CD14-positive monocyte (primary cell): ENCODE measurements at regions not wholly inside any gene's neighbourhood (a gene's known extent, or its start where the extent isn't known, plus 50 kb on each side); places are given as distances from the start of the nearest gene placed in this dataset.
A peak's percentile ranks its signal among the peaks of the same experiment; 100 is the strongest.
"Not testable (repeated sequence)": the region's sequence is repeated elsewhere in the genome, so short reads cannot be mapped to it uniquely, and the experiment has no call there.

Experiments used
- DNase-seq, 3 donors: peaks; one replicate each; pipeline ENCODE4 v3.0.0-alpha.2; 2011 to 2022
- H2AFZ ChIP-seq: 2 replicates; pipeline ENCODE4 v1.6.0; 2012; ENCODE audit warnings: mild to moderate bottlenecking, low read depth, low read length, inconsistent platforms; ENCODE audit not compliant: insufficient read depth, poor library complexity, severe bottlenecking
- H3K27ac ChIP-seq, 2 donors: 1 replicate in 1 of 2; 2 replicates in 1 of 2; pipeline ENCODE4 v1.5.1; 2012 to 2013; ENCODE audit warnings: low read length in 2 of 2, control low read depth in 1 of 2, inconsistent platforms in 1 of 2, low read depth in 1 of 2, mild to moderate bottlenecking in 1 of 2
- H3K27me3 ChIP-seq, 2 donors: one replicate each; pipeline versions ENCODE4 v1.6.0 to v1.6.1; 2011 to 2013; ENCODE audit warnings: low read length in 2 of 2; ENCODE audit not compliant: control insufficient read depth in 2 of 2, insufficient read depth in 2 of 2
- H3K36me3 ChIP-seq, 2 donors: replicated peaks in 1 of 2; 1 replicate in 1 of 2; 2 replicates in 1 of 2; pipeline versions ENCODE4 v1.5.1 to v1.6.1; 2012 to 2013; ENCODE audit warnings: low read length in 2 of 2, control low read depth in 1 of 2, inconsistent platforms in 1 of 2, mild to moderate bottlenecking in 1 of 2; ENCODE audit not compliant: insufficient read depth in 2 of 2, control insufficient read depth in 1 of 2
- H3K4me1 ChIP-seq, 2 donors: 1 replicate in 1 of 2; 2 replicates in 1 of 2; pipeline versions ENCODE4 v1.5.1 to v1.6.1; 2012 to 2013; ENCODE audit warnings: low read length in 2 of 2, control low read depth in 1 of 2, inconsistent platforms in 1 of 2, mild to moderate bottlenecking in 1 of 2, moderate library complexity in 1 of 2; ENCODE audit not compliant: insufficient read depth in 2 of 2, control insufficient read depth in 1 of 2
- H3K4me2 ChIP-seq: replicated peaks from 2 replicates; pipeline ENCODE3; 2012; ENCODE audit warnings: low read length, moderate library complexity, mild to moderate bottlenecking; ENCODE audit not compliant: poor library complexity, severe bottlenecking; ENCODE audit errors: extremely low read depth
- H3K4me3 ChIP-seq, 3 experiments: fragments of 200-600 bp in 1 of 3; sonication (generic) in 1 of 3; replicated peaks in 1 of 3; 1 replicate in 2 of 3; 2 replicates in 1 of 3; pipeline ENCODE4 v1.5.1; 2011 to 2013; ENCODE audit warnings: low read length in 3 of 3, mild to moderate bottlenecking in 3 of 3, control low read depth in 2 of 3, low read depth in 2 of 3, inconsistent platforms in 1 of 3, moderate library complexity in 1 of 3
- H3K79me2 ChIP-seq: 2 replicates; pipeline ENCODE4 v1.6.0; 2012; ENCODE audit warnings: mild to moderate bottlenecking, control low read depth, inconsistent platforms, low read length, moderate library complexity; ENCODE audit not compliant: insufficient read depth
- H3K9ac ChIP-seq: 2 replicates; pipeline ENCODE4 v1.6.0; 2017; ENCODE audit warnings: low read length, mild to moderate bottlenecking; ENCODE audit not compliant: insufficient read depth, poor library complexity, severe bottlenecking
- H3K9me3 ChIP-seq, 2 donors: replicated peaks in 1 of 2; 1 replicate in 1 of 2; 2 replicates in 1 of 2; pipeline versions ENCODE4 v1.5.1 to v1.6.1; 2012 to 2013; ENCODE audit warnings: low read length in 2 of 2, control low read depth in 1 of 2; ENCODE audit not compliant: control insufficient read depth in 1 of 2, insufficient read depth in 1 of 2
- H4K20me1 ChIP-seq: 2 replicates; pipeline ENCODE4 v1.6.0; 2012; ENCODE audit warnings: mild to moderate bottlenecking, low read length, control low read depth, moderate library complexity; ENCODE audit not compliant: insufficient read depth
- H3K27ac Mint-ChIP-seq, 7 donors: one replicate each; pipeline ENCODE4 v1.8.0; 2020; ENCODE audit warnings: mild to moderate bottlenecking in 7 of 7, mixed read lengths in 7 of 7, moderate library complexity in 6 of 7, inconsistent platforms in 2 of 7
- H3K27me3 Mint-ChIP-seq, 3 donors: one replicate each; pipeline ENCODE4 v1.8.0; 2021 to 2022; ENCODE audit warnings: low read depth in 3 of 3, mild to moderate bottlenecking in 3 of 3, mixed read lengths in 3 of 3, moderate library complexity in 3 of 3, inconsistent platforms in 1 of 3
- H3K36me3 Mint-ChIP-seq, 2 donors: one replicate each; pipeline ENCODE4 v1.8.0; 2020; ENCODE audit warnings: mixed read lengths in 2 of 2, inconsistent platforms in 1 of 2, mild to moderate bottlenecking in 1 of 2
- H3K4me1 Mint-ChIP-seq: one replicate; pipeline ENCODE4 v1.8.0; 2020; ENCODE audit warnings: mild to moderate bottlenecking, mixed read lengths
- H3K4me3 Mint-ChIP-seq, 2 donors: one replicate each; pipeline ENCODE4 v1.8.0; 2020; ENCODE audit warnings: mild to moderate bottlenecking in 2 of 2, mixed read lengths in 2 of 2, moderate library complexity in 1 of 2
- H3K9me3 Mint-ChIP-seq, 7 donors: one replicate each; pipeline ENCODE4 v1.8.0; 2020 to 2022; ENCODE audit warnings: mixed read lengths in 7 of 7, mild to moderate bottlenecking in 6 of 7, moderate library complexity in 6 of 7, inconsistent platforms in 2 of 7
- CTCF ChIP-seq: fragments of 200-600 bp; IDR thresholded peaks from one replicate; pipeline ENCODE4 v1.8.0; 2022; ENCODE audit warnings: antibody characterized with exemption, mild to moderate bottlenecking
- WGBS: methylation state at CpG from one replicate; pipeline ENCODE4 v1.1.5; 2013; ENCODE audit warnings: missing lambda C conversion rate; ENCODE audit not compliant: insufficient coverage; 5-methylcytosine and 5-hydroxymethylcytosine counted together
- intact Hi-C, 2 donors: fragments of 100-400 bp; cut with micrococcal nuclease; formaldehyde crosslinking; loops; one replicate each; pipeline versions ENCODE4 v1.15.0 to v1.15.1; 2023

GRCh38 chr14:106810168-106810567 is 1283.8 kb downstream of the TMEM121 start:
- H3K27me3 ChIP-seq, H3K4me3 ChIP-seq, H3K79me2 ChIP-seq, H4K20me1 ChIP-seq, intact Hi-C loops, H3K9ac ChIP-seq, H3K36me3 ChIP-seq, H3K4me2 ChIP-seq, H3K4me1 ChIP-seq, H3K9me3 ChIP-seq, H3K36me3 Mint-ChIP-seq, H3K4me1 Mint-ChIP-seq, H3K27ac Mint-ChIP-seq, H3K4me3 Mint-ChIP-seq, DNase-seq, H2AFZ ChIP-seq, H3K27me3 Mint-ChIP-seq, H3K9me3 Mint-ChIP-seq, H3K27ac ChIP-seq: not testable (repeated sequence)
- 46% methylated on average over 11 of the region's 13 CpGs for WGBS
- TF ChIP-seq CTCF: peak; percentile 5

- Mint-ChIP-seq H3K4me3 (no peak overlapping the region), H3K36me3 (no peaks in the 10 kb centered on the region), H3K4me1 (peaks cover 2% of the 10 kb centered on the region), H3K27me3 (peaks cover 0 to 1% (median 0%) of the 10 kb centered on the region in 3 donors), H3K27ac (no peak overlapping the region), H3K9me3 (no peaks in the 10 kb centered on the region)
- Histone ChIP-seq H3K9ac (no peak overlapping the region), H3K4me2 (no peak overlapping the region), H3K4me3 (no peak overlapping the region), H3K27me3 (no peaks in the 10 kb centered on the region), H3K4me1 (no peaks in the 10 kb centered on the region), H3K79me2 (no peaks in the 10 kb centered on the region), H3K36me3 (no peaks in the 10 kb centered on the region), H3K9me3 (no peaks in the 10 kb centered on the region), H2AFZ (no peak overlapping the region), H3K27ac (no peak overlapping the region), H4K20me1 (no peaks in the 10 kb centered on the region)
- TF ChIP-seq CTCF: no peak
- intact Hi-C loops: no loop called here
- no peak for DNase-seq
- WGBS: no CpG with 5 or more reads among the region's 1 CpG
Observed at GRCh38 chr14:106811162-106811561, 1284.8 kb downstream of the TMEM121 start.
